Skeletal muscle tissue (tissue), 3 donors: ENCODE measurements at regions not wholly inside any gene's neighbourhood (a gene's known extent, or its start where the extent isn't known, plus 50 kb on each side); places are given as distances from the start of the nearest gene placed in this dataset.

Experiments used
- H3K27ac ChIP-seq: one replicate; pipeline ENCODE4 v1.7.0; 2013; ENCODE audit warnings: mild to moderate bottlenecking, low read depth, low read length, inconsistent platforms
- H3K27me3 ChIP-seq, 3 donors: one replicate each; pipeline ENCODE4 v1.7.0; 2013; ENCODE audit warnings: low read length in 3 of 3; ENCODE audit not compliant: control insufficient read depth in 3 of 3, insufficient read depth in 3 of 3
- H3K36me3 ChIP-seq, 3 donors: one replicate each; pipeline ENCODE4 v1.7.0; 2013; ENCODE audit warnings: low read length in 3 of 3; ENCODE audit not compliant: control insufficient read depth in 3 of 3, insufficient read depth in 3 of 3
- H3K4me1 ChIP-seq, 3 donors: one replicate each; pipeline ENCODE4 v1.7.0; 2013; ENCODE audit warnings: low read length in 3 of 3, mild to moderate bottlenecking in 3 of 3; ENCODE audit not compliant: control insufficient read depth in 3 of 3, insufficient read depth in 3 of 3
- H3K4me3 ChIP-seq, 3 donors: one replicate each; pipeline ENCODE4 v1.7.0; 2013; ENCODE audit warnings: low read length in 3 of 3
- H3K9ac ChIP-seq, 3 donors: one replicate each; pipeline ENCODE4 v1.7.0; 2013; ENCODE audit warnings: low read length in 3 of 3, mild to moderate bottlenecking in 3 of 3, moderate library complexity in 2 of 3, low read depth in 1 of 3
- H3K9me3 ChIP-seq, 3 donors: one replicate each; pipeline ENCODE4 v1.7.0; 2013; ENCODE audit warnings: low read length in 3 of 3; ENCODE audit not compliant: control insufficient read depth in 3 of 3
- donor health status: Osteomylitis.

GRCh38 chr2:16210841-16211240 lies 270.5 kb downstream of the MYCN start:
- H3K9me3 ChIP-seq: peaks cover 0 to 2% (median 0%) of the 10 kb centered on the region in 3 donors
- H3K36me3 ChIP-seq: no peaks in the 10 kb centered on the region
- no peaks in the 10 kb centered on the region for H3K27me3 ChIP-seq
- H3K9ac ChIP-seq: no peak overlapping the region
- no peak overlapping the region for H3K27ac ChIP-seq
- no peaks in the 10 kb centered on the region for H3K4me1 ChIP-seq
- H3K4me3 ChIP-seq: no peak overlapping the region

GRCh38 chr2:16209799-16210198 lies 269.4 kb downstream of the MYCN start:
- Histone ChIP-seq H3K4me3 (no peak overlapping the region), H3K36me3 (no peaks in the 10 kb centered on the region), H3K9me3 (peaks cover 0 to 2% (median 0%) of the 10 kb centered on the region in 3 donors), H3K27ac (no peak overlapping the region), H3K27me3 (no peaks in the 10 kb centered on the region), H3K4me1 (peaks cover 0 to 6% (median 2%) of the 10 kb centered on the region in 3 donors), H3K9ac (no peak overlapping the region)

- no peaks in the 10 kb centered on the region for H3K36me3 ChIP-seq
These were observed 268.6 kb downstream of the MYCN start for GRCh38 chr2:16208921-16209320.

GRCh38 chr2:16208241-16208797 lies 268.0 kb downstream of the MYCN start:
- H3K9ac ChIP-seq: no peak overlapping the region
- H3K9me3 ChIP-seq: peaks cover 0 to 2% (median 0%) of the 10 kb centered on the region in 3 donors
- H3K4me3 ChIP-seq: no peak overlapping the region
- no peaks in the 10 kb centered on the region for H3K36me3 ChIP-seq
- no peaks in the 10 kb centered on the region for H3K27me3 ChIP-seq
- peaks cover 0 to 8% (median 2%) of the 10 kb centered on the region in 3 donors for H3K4me1 ChIP-seq
- H3K27ac ChIP-seq: no peak overlapping the region

More at GRCh38 chr2:16208921-16209320, 268.6 kb downstream of the MYCN start:
- Histone ChIP-seq H3K9me3 (peaks cover 0 to 2% (median 0%) of the 10 kb centered on the region in 3 donors), H3K4me1 (peaks cover 0 to 8% (median 2%) of the 10 kb centered on the region in 3 donors), H3K9ac (no peak overlapping the region), H3K4me3 (no peak overlapping the region), H3K27me3 (no peaks in the 10 kb centered on the region), H3K27ac (no peak overlapping the region)

- Histone ChIP-seq H3K9me3 (peaks cover 0 to 2% (median 0%) of the 10 kb centered on the region in 3 donors), H3K27me3 (no peaks in the 10 kb centered on the region), H3K4me1 (peaks cover 0 to 8% (median 2%) of the 10 kb centered on the region in 3 donors), H3K27ac (no peak overlapping the region), H3K36me3 (no peaks in the 10 kb centered on the region), H3K4me3 (no peak overlapping the region), H3K9ac (no peak overlapping the region)
These were observed 267.3 kb downstream of the MYCN start for GRCh38 chr2:16207611-16208010.

- H3K4me1 ChIP-seq: peaks cover 0 to 8% (median 2%) of the 10 kb centered on the region in 3 donors
- no peaks in the 10 kb centered on the region for H3K27me3 ChIP-seq
- H3K9me3 ChIP-seq: peaks cover 0 to 2% (median 0%) of the 10 kb centered on the region in 3 donors
- H3K36me3 ChIP-seq: no peaks in the 10 kb centered on the region
- H3K9ac ChIP-seq: no peak overlapping the region
- H3K27ac ChIP-seq: no peak overlapping the region
- H3K4me3 ChIP-seq: no peak overlapping the region
These were observed 266.8 kb downstream of the MYCN start for GRCh38 chr2:16207151-16207550.

GRCh38 chr2:16206191-16206944 lies 266.0 kb downstream of the MYCN start:
- Histone ChIP-seq H3K9ac (no peak overlapping the region), H3K4me1 (peaks cover 0 to 8% (median 2%) of the 10 kb centered on the region in 3 donors), H3K27ac (no peak overlapping the region), H3K4me3 (no peak overlapping the region), H3K36me3 (no peaks in the 10 kb centered on the region), H3K27me3 (no peaks in the 10 kb centered on the region), H3K9me3 (peaks cover 0 to 2% (median 0%) of the 10 kb centered on the region in 3 donors)

GRCh38 chr2:16205631-16206030 lies 265.3 kb downstream of the MYCN start:
- H3K4me1 ChIP-seq: peaks cover 0 to 8% (median 2%) of the 10 kb centered on the region in 3 donors
- H3K4me3 ChIP-seq: no peak overlapping the region
- H3K9me3 ChIP-seq: peaks cover 0 to 2% (median 0%) of the 10 kb centered on the region in 3 donors
- H3K27ac ChIP-seq: no peak overlapping the region
- no peaks in the 10 kb centered on the region for H3K27me3 ChIP-seq
- no peaks in the 10 kb centered on the region for H3K36me3 ChIP-seq
- no peak overlapping the region for H3K9ac ChIP-seq

- Histone ChIP-seq H3K9me3 (peaks cover 0 to 2% (median 0%) of the 10 kb centered on the region in 3 donors), H3K9ac (no peak overlapping the region), H3K27me3 (no peaks in the 10 kb centered on the region), H3K36me3 (no peaks in the 10 kb centered on the region), H3K27ac (no peak overlapping the region), H3K4me3 (no peak overlapping the region), H3K4me1 (peaks cover 0 to 8% (median 2%) of the 10 kb centered on the region in 3 donors)
These were observed 264.7 kb downstream of the MYCN start for GRCh38 chr2:16204886-16205620.
